ENCODE measurements at regions not wholly inside any gene's neighbourhood (a gene's known extent, or its start where the extent isn't known, plus 50 kb on each side); places are given as distances from the start of the nearest gene placed in this dataset.

DNA sequence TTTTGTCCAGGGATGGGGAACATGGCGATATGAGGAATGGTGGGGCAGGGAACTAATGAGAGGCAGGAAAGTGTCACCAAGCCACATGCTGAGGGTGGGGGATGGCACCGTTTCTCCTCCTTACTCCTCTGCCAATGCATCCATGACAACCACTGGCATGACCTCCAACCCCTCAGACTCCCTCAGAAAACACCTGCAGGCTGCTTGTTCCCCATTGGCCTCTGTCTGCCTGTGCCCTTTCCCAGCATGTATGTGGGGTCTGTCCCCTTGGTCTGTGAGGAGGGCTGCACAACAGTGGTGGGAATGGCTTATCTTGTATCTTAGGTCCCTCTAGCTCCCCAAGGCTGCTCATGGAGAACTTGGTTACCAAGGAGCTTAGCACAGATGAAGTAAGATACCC, 137.2 kb upstream of the NGF start:
- H3K4me1 ChIP-seq (ENCODE audit: control insufficient read depth in 1 of 2, low read depth in 2 of 2) = peaks cover 0 to 1% of the 10 kb centered on the region in 2 donors
- ATAC-seq (ENCODE audit: insufficient number of reproducible peaks, low FRiP score, low read depth) = no peak
- TF ChIP-seq, protein P1, sequence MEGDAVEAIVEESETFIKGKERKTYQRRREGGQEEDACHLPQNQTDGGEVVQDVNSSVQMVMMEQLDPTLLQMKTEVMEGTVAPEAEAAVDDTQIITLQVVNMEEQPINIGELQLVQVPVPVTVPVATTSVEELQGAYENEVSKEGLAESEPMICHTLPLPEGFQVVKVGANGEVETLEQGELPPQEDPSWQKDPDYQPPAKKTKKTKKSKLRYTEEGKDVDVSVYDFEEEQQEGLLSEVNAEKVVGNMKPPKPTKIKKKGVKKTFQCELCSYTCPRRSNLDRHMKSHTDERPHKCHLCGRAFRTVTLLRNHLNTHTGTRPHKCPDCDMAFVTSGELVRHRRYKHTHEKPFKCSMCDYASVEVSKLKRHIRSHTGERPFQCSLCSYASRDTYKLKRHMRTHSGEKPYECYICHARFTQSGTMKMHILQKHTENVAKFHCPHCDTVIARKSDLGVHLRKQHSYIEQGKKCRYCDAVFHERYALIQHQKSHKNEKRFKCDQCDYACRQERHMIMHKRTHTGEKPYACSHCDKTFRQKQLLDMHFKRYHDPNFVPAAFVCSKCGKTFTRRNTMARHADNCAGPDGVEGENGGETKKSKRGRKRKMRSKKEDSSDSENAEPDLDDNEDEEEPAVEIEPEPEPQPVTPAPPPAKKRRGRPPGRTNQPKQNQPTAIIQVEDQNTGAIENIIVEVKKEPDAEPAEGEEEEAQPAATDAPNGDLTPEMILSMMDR (IDR thresholded peaks at IDR 0.05) = no peak
- no peaks in the 10 kb centered on the region for H3K9me3 ChIP-seq
- no peak for DNase-seq (ENCODE audit: low spot score)
- H3K27ac ChIP-seq = no peak overlapping the region
- H3K27me3 ChIP-seq (replicated peaks; ENCODE audit: insufficient read depth) = no peaks in the 10 kb centered on the region
- H3K36me3 ChIP-seq = no peaks in the 10 kb centered on the region
- H3K4me3 ChIP-seq = no peak overlapping the region

- Histone ChIP-seq H3K36me3 (no peaks in the 10 kb centered on the region), H3K27me3 (replicated peaks; ENCODE audit: insufficient read depth) (no peaks in the 10 kb centered on the region), H3K27ac (no peak overlapping the region), H3K4me3 (no peak overlapping the region), H3K9me3 (no peaks in the 10 kb centered on the region), H3K4me1 (ENCODE audit: control insufficient read depth in 1 of 2, low read depth in 2 of 2) (peaks cover 0 to 7% of the 10 kb centered on the region in 2 donors)
- DNase-seq (ENCODE audit: low spot score) (no peak), ATAC-seq (ENCODE audit: insufficient number of reproducible peaks, low FRiP score, low read depth) (no peak)
- TF ChIP-seq, protein P1 (IDR thresholded peaks at IDR 0.05) = no peak
Observed at GRCh38 chr1:115473986-115474565, 136.0 kb upstream of the NGF start.

GRCh38 chr1:115469703-115470476, 131.8 kb upstream of the NGF start:
- Histone ChIP-seq H3K27me3 (replicated peaks; ENCODE audit: insufficient read depth) (no peaks in the 10 kb centered on the region), H3K9me3 (no peaks in the 10 kb centered on the region), H3K36me3 (no peaks in the 10 kb centered on the region), H3K4me3 (no peak overlapping the region), H3K27ac (no peak overlapping the region), H3K4me1 (ENCODE audit: control insufficient read depth in 1 of 2, low read depth in 2 of 2) (peaks cover 0 to 7% of the 10 kb centered on the region in 2 donors)
- no peak for DNase-seq (ENCODE audit: low spot score)
- TF ChIP-seq, protein P1 (IDR thresholded peaks at IDR 0.05) = peak; percentile 80
- ATAC-seq (ENCODE audit: insufficient number of reproducible peaks, low FRiP score, low read depth) = no peak

DNA sequence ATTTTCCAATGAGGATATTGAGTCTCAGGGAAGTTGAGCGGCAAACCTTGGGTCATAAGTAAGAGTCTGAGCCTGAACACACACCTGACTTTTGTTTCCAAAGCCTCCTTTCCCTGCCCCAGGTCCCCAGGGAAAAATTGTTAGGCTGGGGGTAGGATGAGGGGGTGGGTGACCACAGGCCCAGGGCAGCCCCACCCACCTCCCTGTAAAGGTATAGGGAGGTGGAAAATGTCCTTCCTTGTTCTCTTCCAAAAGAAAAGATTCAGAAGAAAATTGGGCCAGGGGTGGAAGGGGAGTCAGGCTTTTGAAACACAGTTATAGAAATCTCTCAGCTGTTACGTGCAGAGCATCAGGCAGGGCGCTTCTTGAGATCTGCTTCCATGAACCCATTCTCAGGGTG, 129.7 kb upstream of the NGF start:
- Histone ChIP-seq H3K9me3 (no peaks in the 10 kb centered on the region), H3K27me3 (replicated peaks; ENCODE audit: insufficient read depth) (no peaks in the 10 kb centered on the region), H3K27ac (no peak overlapping the region), H3K4me3 (no peak overlapping the region), H3K4me1 (ENCODE audit: control insufficient read depth in 1 of 2, low read depth in 2 of 2) (peaks cover 0 to 7% of the 10 kb centered on the region in 2 donors), H3K36me3 (no peaks in the 10 kb centered on the region)
- no peak for ATAC-seq (ENCODE audit: insufficient number of reproducible peaks, low FRiP score, low read depth)
- no peak for DNase-seq (ENCODE audit: low spot score)
- TF ChIP-seq, protein P1 (IDR thresholded peaks at IDR 0.05) = no peak

- no peak for ATAC-seq (ENCODE audit: insufficient number of reproducible peaks, low FRiP score, low read depth)
- TF ChIP-seq, protein P1 (IDR thresholded peaks at IDR 0.05) = no peak
Observed at GRCh38 chr1:115467196-115467595, 129.1 kb upstream of the NGF start.

More at GRCh38 chr1:115467196-115467595, 129.1 kb upstream of the NGF start:
- no peak for DNase-seq (ENCODE audit: low spot score)
- H3K36me3 ChIP-seq = no peaks in the 10 kb centered on the region
- H3K9me3 ChIP-seq = no peaks in the 10 kb centered on the region
- no peaks in the 10 kb centered on the region for H3K27me3 ChIP-seq (replicated peaks; ENCODE audit: insufficient read depth)
- peaks cover 0 to 7% of the 10 kb centered on the region in 2 donors for H3K4me1 ChIP-seq (ENCODE audit: control insufficient read depth in 1 of 2, low read depth in 2 of 2)
- no peak overlapping the region for H3K4me3 ChIP-seq
- H3K27ac ChIP-seq = no peak overlapping the region

All from thoracic aorta (tissue), 2 donors.